ENCODE measurements at regions not wholly inside any gene's neighbourhood (a gene's known extent, or its start where the extent isn't known, plus 50 kb on each side); places are given as distances from the start of the nearest gene placed in this dataset.
"Not testable (repeated sequence)": the region's sequence is repeated elsewhere in the genome, so short reads cannot be mapped to it uniquely, and the experiment has no call there.

DNA sequence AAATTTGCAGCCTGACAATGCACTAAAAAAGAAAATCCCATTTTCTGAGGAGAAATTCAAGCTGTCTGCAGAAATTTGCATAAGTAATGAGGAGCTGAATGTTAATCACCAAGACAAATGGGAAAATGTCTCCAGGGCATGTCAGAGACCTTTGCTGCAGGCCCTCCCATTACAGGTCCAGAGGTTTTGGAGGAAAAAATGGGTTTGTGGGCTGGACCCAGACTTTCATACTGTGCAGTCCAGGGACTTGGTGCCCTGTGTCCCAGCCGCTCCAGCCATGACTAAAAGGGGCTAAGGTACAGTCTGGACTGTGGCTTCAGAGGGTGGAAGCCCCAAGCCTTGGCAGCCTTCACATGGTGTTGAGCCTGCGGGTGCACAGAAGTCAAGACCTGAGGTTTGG is 209.8 kb upstream of the PRICKLE2 start:
- not testable (repeated sequence) for DNase-seq

DNA sequence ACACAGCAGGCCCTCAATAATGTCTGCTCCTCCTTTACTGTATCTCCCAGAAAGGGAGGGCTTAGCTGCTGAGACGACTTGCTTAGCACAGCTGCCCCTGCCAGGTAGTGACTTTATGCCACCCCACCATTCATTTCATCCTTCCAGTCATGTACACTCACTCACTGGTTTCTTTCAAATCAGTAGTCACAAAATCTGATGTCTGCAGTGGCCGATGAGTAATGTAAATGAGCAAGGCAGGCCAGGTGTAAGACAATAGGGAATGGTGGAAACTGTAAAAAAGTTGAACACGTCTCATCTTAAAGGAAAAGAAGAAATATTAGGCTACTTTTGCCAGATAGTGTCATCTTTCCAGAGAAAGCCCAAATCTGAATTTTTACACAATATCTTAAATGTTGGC is 207.6 kb upstream of the PRICKLE2 start:
- no peak for DNase-seq

DNA sequence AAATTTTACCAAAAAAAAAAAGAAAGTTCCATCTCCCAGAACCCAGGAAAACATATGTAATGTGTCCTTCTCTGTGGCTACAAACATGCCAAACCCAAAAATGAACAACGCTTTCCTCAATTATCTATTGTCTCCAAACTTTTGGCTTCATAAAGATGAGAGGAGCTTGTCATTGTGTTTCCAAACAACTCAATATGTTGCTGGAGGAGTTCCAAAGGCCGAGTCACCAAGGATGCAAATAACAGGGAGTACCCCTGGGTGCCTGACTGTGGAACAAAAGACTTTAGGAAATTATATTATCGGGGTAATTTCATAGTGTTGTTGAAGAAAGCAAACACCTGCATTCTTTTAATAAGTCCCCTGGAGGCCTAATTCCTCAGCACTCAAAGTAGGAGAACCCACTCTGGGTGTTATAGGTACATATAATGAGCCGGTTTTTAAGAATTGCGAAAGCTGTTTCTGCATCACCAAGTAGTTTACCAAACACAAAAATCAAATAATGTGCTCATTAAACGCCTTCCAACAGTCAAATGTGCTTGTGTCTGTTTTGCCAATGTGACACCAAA is 206.3 kb upstream of the PRICKLE2 start:
- no peak for DNase-seq

DNA sequence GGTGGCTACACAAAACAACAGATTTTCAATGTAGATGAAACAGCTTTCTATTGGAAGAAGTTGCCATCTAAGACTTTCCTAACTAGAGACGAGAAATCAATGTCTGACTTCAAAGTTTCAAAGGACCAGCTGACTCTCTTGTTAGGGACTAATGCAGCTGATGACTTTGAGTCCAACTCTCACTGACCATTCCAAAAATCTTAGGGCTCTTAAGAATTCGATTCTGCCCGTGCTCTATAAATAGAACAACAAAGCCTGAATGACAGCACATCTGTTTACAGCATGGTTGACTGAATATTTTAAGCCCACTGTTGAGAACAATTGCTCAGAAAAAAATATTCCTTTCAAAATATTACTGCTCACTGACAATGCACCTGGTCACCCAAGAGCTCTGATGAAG is 202.4 kb upstream of the PRICKLE2 start:
- no peak for DNase-seq

DNA sequence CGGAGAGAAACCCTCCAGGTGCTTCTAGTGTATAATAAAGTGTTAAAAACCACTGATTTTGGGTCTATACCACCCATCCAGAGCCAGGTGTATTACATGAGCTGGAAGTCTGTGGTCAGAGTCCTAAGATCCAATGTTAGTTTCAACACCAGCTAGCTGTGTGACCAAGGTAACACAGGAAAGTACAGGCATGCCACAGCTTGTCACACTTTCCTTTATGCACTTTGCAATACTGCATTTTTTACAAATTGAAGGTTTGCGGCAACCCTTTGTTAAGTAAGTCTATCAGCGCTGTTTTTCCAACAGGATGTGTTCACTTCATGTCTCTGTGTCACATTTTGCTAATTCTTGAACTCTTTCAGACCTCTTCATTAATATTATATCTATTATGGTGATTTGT is 201.3 kb upstream of the PRICKLE2 start:
- DNase-seq: no peak

DNA sequence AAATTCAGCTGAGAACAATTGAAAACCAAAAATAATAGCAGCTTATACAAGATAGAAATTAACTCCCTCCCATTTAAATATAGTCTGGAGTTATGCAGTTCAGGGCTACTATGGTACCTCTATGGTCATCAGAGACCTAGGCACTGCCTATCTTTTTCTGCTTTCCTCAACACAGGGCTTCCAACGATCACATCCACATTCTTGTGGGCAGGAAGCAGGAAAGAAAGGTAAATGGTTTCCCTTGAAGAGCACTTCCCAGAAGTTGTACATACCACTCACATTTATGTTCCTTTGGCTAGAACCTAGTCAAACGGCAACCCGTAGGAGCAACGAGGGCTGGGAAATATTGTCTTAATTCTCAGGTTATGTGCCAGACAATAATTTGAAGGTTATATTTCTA is 197.7 kb upstream of the PRICKLE2 start:
- no peak for DNase-seq

DNA sequence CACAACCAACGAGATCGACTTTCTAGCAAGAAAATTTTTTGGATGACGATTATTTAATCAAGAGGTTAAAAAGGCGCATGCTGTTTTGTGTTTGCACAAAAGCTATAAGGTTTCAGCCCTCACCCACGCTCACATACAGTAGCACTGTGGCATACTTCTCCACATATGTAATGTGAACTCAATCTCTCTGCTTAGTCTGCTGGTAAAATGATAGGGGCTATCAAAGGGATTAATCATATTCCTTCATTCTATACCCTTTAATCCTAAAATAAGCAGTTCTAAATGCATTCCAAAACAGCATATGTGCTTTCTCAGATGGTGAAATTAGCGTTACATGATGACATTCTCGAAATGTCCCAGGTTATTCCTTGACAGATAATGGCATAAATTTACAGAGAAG is 196.9 kb upstream of the PRICKLE2 start:
- DNase-seq: no peak

DNA sequence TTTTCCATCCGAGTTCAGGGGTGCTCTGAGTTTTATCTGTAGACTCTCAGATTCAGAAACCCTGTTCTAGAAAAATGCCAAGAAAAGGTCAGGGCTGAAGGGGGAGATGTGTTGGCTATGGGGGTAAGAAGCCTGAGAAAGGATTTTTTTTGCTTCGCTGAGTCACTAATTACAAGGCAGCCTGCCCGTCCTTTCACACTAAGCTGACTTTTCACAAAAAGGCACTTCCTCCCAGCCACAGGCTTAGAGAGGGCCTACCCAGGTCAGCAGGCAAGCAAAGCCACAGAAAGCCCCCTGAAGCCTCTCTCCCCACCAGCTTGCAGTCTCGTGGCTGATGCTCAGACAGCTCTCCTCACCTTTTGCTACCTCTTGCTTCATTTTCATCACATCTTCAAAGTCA is 192.6 kb upstream of the PRICKLE2 start:
- DNase-seq: no peak

DNA sequence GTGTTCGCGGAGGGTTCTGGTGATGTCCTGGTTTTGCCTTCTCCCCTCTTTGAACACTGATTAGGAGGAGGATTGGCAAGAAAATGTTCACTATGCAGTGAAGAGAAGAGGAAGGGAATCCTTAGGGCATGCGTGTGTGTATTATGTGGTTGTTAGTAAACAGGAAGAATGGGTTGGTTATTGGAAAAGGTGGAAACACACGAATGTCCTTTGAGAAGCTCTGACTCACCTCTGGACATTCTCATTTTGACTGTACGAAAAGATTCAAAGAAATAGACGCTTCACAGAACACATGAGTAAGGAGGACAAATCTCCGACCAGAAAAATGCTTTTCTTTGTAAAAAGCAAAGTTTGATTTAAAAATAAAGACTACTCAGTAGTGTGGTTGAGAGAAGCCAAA is 188.8 kb upstream of the PRICKLE2 start:
- no peak for DNase-seq

DNA sequence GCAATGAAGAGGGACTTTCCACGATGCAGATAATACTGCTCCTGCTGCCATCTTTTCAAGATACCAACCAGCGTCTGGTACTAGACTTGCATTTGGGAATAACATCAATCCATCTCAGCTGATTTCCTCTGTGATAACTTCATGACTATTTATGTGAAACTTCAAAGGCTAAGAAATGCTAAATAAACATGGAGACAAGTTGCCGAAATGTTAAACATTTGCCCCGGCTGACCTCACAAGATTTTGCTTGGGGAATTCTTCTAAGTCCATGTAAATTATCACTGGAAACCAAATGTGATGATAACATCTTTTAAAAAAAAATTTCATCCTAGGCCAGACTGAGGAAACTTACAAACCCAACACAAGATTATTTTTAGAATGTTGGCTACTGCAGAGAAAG is 185.8 kb upstream of the PRICKLE2 start:
- no peak for DNase-seq

DNA sequence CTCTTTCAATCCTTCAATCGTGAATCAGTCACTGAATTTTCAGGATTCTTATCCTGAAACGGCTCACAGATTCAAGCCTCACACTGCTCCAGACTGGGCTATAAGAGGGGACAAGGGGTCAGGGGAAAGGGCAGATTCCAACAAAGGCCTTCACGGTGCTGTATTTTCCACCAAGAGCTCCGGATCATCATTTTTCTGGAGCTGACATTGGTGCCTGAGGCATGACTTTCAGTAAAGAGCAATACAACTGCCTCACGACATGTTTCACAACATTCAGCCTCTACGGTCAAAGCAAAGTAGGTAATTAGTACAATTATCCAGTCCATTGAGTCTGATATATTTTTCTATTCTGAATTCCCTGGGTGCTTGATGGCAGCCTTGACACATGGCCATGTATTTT is 185.0 kb upstream of the PRICKLE2 start:
- DNase-seq: no peak

DNA sequence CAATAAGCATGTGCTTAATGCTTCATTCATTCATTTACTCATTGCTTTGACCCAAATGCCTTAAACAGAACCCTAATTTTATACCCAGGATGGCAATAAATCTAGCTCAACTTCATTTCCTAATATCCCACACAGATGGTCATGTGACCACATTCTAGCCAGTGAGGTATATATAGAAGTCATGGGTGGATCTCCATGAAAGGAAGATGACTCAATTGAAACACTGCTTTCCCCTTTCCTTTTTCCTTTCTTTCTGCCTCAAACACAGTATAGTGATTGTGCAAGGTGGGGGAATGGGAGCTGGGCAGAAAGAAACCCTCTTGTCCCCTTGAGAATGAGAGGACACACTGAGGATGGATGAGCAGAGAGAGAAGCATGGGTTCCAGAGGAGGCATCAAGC is 183.5 kb upstream of the PRICKLE2 start:
- DNase-seq: no peak

DNA sequence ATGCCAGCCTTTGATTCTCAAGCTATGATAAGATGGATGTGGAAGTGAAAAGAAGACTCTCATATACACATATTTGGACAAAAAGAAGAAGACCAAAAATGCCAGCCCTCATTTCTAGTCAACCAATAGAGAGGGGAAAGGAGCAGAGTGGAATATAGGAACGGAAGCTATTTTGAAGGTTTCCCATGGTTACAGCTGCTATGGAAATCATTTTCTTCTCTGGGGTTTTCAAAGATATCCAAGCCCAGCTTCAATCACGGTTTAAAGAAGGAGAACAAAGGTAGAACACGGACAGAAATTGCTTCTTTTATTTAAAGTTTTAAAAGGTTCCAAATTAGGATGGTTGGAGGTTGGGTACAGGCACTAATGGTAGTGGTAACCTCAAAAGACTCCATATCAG is 181.0 kb upstream of the PRICKLE2 start:
- no peak for DNase-seq

DNA sequence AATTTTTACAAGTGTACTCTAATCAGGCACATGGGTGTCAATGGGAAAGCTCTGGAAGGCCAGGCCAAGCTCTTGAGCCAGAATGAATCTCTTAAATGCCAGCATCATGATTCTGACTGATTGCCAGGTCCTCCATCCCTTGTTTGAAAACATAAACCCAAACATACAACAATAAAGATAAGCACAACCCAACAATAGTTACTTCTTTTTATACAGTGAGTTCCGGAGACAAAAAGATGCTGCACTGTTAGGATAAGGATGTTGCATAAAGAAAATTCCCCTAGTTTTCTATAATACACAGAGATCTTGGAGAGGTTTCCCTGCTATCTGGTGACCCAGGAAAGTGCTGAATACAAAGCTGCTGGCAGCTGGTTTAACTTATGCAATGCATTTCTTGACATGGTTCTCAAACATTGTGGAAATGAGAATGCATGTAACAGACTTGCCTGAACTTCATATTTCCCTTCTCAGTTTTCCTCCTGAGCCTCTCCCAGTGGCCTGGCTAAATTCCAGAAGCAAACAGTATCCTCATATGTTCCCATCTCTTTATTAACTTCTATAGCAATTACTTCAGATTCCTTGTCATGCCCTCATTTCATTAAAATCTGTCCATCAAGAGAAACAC is 180.1 kb upstream of the PRICKLE2 start:
- DNase-seq: no peak

DNA sequence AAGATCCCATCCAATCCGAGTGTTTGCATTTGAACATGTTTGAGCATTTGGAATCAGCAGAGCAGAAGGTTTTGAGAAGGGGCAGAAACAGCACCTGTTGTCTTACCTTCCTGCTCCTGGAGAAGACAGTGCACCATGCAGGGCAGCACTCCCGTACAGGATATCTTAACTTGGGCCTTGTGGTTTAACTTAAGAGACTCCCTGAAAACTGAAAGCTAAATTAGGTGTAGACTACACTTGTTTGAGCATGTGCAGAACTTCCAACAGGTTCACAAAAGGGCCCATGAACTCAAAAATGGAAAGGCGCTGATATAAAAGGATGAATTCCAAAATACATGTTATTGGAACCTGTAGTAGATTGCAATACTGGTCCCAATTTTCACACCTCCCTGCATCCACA is 175.4 kb upstream of the PRICKLE2 start:
- DNase-seq: no peak

DNA sequence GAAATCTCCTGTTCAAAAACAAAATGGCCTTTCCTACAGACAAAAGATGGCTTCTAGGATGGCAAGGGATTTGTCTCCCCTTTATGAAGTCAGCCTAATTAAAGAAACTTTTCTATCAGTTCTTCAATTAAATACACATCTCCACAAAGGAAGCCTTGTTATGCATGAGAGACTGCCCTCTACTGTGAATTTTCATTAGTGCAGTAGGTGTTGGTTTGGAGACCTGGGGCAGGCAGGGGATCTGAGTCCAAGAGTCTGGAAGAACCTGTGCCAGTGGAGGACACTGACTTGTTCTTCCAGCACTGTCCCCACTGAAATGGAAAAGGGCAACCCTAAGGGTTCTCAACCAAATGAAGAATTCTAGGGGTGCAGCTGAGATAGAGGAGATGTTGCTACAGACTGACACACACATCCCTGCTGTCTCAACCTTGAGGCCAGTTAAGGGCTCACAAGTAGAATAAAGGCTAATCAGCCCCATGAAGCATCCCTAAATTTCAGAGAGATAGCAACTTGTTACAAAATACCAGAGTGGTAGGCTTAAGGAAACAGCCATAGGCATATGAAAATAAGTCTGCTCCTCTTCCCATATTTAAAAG is 174.0 kb upstream of the PRICKLE2 start:
- no peak for DNase-seq

DNA sequence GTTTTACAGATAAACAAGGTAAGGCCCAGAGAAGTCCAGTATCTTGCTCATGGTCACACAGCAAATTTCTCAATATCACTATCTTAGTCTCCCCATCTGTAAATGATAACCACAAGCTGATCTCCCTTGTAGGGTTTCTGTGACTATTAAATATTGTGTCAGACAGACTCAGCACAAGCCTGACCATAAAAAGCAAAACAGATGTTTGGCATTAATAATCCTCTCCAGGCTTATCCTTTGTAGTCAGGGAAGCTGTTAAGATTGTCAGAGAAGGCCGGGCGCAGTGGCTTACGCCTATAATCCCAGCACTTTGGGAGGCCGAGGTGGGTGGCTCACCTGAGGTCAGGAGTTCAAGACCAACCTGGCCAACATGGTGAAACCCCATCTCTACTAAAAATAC is 173.2 kb upstream of the PRICKLE2 start:
- DNase-seq: no peak

DNA sequence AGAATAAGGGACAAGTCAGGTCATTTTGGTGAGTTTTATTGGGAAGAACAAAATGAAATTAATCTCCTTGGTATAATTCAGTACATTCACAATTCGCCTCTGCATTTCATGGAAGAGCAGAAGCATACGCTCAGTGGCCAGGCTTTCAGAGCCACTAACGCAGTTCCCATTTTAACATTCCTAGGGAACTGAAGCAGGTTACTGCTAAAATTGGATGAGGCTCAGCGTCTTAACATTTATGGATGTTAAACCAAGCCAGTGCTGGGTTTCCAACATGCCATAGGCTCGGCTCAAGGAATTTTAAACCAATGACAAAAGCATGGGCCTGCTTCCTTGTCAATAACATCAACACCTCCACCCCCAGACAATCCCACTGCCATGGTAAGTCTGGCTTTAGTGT is 172.7 kb upstream of the PRICKLE2 start:
- DNase-seq: no peak

DNA sequence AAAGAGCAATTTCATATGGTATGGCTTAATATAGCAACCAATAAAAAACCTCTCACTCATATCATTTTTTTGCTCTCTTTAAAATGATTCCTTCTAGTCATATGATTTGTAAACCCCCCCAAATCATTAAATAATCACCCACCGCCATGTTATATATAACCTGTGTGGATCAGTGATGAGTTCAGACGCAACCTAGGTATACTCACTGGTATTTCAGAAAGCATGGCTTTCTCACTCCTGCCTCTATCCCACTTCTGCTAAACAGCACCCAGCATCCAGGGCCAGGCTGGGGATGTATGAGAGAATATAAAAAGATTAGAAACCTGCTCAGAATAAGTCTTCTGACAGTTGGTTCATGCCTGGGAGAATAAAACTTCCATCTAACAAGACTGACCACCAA is 172.3 kb upstream of the PRICKLE2 start:
- no peak for DNase-seq

DNA sequence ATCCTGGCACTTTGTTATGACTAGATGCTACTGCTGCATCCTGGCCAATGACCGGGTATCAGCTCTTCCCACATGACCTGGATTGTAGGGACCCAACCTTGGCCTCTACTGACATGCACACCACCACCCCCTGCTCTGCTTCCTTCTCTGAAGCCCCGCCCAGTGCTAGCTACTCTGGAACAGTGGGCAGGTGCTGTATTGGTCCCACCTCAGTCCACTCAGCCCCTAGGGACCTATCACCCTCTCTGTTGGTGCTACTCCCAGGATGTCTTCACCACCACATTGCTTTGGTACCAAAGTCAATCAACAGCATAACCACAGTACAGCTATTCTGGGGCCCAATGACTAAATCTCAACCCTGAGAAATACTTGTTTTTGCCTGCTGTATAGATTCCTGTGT is 170.2 kb upstream of the PRICKLE2 start:
- no peak for DNase-seq

DNA sequence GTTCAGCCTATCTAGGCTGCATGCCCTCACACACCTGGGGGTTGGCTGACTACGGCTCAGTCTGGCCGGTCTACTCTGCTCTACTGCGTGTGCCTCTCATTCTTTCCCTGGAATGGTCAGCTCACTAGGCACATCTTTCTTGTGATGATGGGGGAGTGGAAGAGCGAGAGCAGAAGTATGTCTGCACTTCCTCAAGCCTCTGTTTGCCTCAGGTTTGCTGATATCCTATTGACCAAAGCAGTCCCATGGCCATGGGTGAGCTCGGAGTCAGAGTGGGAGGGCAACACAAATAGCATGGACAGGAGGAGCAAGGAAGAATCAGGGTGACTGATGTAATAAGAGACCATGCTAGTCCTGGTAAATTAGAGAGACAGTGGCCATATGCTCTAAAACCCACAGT is 167.9 kb upstream of the PRICKLE2 start:
- no peak for DNase-seq

DNA sequence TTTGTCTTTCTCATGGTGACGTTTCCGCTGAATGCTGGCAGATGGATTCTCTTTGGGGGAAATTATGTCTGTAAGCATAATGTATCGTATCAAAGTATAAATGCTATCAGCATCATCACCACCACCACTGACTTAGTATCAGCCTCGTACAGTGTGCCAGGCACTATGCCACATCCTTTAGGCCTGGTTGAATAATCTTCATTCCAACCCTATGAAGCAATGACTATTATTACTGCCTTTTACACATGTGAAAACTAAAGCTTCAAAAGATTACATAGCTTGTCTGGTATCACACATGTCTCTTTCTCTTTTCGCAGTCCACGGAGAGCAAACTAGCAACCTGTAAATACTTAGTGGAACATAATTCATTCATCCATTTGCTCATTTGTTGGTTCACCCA is 166.7 kb upstream of the PRICKLE2 start:
- no peak for DNase-seq

DNA sequence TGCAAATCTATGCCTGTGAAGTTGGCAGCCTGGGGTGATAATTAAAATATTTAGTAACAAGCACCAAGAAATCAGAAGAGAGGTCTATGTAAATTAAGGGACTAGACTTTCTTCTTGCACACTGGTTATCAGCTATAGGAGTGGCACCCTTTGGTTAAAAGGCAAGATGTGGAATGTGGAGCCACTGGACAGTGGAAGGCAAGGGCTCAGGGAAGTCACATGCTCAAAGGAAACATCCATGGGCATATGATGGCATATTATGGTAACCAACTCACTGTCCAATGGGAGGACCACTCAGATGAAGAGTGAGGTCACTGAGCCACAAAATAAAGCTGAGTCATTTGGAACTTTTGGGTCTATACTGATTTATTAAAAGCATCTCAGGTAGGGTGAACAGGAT is 165.6 kb upstream of the PRICKLE2 start:
- no peak for DNase-seq

DNA sequence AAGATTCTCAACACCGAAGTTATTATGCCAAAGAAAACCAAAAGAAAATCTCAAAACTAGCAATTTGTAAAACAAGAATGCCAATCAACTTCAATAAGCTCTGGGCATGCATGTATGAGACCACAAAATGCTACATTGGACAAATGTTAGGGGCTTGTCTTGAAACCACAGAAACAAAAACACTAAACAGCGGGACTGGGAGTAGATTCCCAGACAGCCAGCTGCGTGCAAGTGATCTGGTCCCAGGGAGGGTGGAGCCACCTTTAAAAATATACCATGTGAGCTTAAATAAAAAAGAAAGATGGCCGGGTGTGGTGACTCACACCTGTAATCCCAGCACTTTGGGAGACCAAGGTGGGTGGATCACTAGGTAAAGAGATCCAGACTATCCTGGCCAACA is 163.6 kb upstream of the PRICKLE2 start:
- no peak for DNase-seq

DNA sequence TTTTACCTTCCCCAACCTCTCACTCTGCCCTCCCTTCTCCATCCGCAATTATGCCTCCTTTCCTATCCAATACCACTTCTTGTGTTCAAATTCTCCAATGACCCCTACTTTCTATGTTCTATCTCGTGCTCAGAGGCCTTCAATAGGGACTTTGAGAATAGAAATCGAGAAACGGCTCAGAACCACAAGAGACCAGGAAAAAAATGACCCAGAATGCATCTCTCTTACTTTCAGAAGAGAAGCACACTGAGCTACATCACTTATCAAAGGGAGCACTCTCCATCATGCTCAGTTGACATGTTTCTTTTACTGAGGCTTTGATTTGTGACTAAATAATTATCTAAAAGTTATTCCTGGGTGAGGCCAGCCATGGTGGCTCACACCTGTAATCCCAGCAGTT is 162.4 kb upstream of the PRICKLE2 start:
- no peak for DNase-seq

Measured in NCI-H2029 (cell line).